ENCODE measurements at regions not wholly inside any gene's neighbourhood (a gene's known extent, or its start where the extent isn't known, plus 50 kb on each side); places are given as distances from the start of the nearest gene placed in this dataset.

DNA sequence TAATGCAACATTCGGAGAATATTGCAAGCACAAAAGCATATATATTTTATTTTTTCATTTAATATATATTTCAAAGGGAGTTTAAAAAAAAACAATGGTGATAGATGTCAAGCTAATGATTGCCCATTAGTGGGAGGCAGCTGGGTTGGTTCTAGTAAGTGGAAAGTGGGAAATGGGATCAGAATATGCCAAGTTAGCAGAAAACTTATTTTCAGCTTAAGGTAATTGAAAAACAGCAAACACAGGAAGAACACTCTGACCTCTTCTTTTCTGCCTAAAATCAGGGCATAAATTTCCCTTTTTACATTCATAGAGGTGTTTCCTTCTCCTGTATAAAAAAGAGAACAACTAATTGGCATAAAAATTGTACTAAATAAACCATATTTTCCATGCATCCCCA is 535.3 kb upstream of the SYT4 start:
- TF ChIP-seq, protein P1, sequence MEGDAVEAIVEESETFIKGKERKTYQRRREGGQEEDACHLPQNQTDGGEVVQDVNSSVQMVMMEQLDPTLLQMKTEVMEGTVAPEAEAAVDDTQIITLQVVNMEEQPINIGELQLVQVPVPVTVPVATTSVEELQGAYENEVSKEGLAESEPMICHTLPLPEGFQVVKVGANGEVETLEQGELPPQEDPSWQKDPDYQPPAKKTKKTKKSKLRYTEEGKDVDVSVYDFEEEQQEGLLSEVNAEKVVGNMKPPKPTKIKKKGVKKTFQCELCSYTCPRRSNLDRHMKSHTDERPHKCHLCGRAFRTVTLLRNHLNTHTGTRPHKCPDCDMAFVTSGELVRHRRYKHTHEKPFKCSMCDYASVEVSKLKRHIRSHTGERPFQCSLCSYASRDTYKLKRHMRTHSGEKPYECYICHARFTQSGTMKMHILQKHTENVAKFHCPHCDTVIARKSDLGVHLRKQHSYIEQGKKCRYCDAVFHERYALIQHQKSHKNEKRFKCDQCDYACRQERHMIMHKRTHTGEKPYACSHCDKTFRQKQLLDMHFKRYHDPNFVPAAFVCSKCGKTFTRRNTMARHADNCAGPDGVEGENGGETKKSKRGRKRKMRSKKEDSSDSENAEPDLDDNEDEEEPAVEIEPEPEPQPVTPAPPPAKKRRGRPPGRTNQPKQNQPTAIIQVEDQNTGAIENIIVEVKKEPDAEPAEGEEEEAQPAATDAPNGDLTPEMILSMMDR (conservative IDR thresholded peaks at IDR 0.05): no peak
- no peak for TF ChIP-seq ZFX (IDR thresholded peaks at IDR 0.05)
- H3K27ac ChIP-seq: no peak overlapping the region

DNA sequence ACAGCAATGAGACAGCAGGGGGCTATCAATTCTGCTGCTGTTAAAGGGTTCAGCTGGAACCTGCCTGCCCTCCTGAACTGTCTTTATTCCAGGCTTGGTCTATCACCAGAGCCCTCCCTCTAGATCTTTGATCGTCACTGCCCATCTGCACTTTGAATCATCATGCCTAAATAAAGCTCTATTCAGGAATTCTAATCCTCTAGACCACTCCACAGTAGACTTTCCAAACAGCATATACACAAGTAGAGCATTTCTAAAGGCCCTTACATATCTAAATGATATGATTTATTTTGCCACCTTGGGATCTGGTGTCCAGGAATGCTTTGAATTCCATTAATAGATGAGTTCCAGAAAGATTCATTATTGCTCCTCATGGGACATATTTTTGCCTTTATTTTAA is 542.1 kb upstream of the SYT4 start:
- TF ChIP-seq, protein P1 (conservative IDR thresholded peaks at IDR 0.05): no peak
- no peak for TF ChIP-seq ZFX (IDR thresholded peaks at IDR 0.05)
- peak overlapping the region; percentile 61; the same call in 1 of the 2 replicates for H3K27ac ChIP-seq

DNA sequence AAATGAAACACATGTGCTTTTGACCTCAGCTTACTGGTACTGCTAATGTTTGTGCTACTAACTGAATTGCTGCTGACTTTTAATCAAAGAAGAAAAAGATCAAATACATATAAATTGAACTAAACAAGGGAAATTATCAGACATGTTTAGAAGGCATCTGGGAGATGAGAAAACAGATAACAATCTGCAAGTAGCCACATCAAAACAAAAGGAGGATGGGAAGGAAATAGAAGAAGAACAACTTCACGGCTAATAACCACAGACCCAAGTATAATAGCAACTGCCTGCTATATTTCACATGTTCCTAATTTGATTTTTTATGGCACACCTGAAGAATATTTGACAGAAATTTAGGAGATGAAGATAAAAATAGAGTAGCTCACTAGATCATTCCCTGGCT is 542.6 kb upstream of the SYT4 start:
- TF ChIP-seq, protein P1 (conservative IDR thresholded peaks at IDR 0.05): no peak
- no peak for TF ChIP-seq ZFX (IDR thresholded peaks at IDR 0.05)
- no peak overlapping the region for H3K27ac ChIP-seq

DNA sequence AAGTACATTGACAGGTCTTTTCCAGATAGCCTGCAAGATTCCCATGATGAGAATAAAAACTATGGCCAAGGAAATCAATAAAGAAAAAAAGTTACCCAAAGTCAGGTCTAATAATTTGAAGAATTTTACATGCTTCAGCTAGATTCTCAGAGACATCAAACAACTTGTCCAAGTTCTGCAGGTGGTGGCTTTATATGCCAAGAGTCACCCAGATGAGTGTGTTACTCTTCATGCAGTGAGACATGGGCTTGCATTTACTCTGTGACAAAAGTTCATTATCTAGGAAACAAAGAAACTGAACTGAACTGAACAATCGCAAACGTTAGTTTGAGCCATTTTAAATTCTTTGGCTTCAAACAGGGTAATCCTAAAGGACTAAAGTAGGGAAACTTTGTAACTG is 548.5 kb upstream of the SYT4 start:
- no peak overlapping the region for H3K27ac ChIP-seq
- TF ChIP-seq ZFX (IDR thresholded peaks at IDR 0.05): no peak
- TF ChIP-seq, protein P1 (conservative IDR thresholded peaks at IDR 0.05): no peak

DNA sequence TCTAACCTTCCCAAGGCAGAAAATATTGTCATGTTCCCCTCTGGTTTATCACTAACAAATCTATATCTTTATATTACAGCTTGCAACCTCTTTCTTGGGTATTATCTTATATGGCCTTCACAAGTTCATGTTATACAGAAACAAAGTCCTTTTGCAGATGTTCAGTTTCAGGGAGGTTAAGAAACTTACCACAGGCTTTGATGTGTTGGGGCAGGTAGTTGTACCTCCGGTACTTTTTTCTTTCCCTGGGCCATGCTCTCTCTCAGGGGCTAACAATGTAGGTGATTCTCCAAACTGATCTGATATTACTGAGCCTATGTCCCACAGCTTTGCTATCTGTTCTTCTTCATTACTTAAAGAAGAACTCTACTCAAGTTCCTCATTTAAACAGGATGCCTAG is 548.9 kb upstream of the SYT4 start:
- TF ChIP-seq, protein P1 (conservative IDR thresholded peaks at IDR 0.05): no peak
- H3K27ac ChIP-seq: no peak overlapping the region

DNA sequence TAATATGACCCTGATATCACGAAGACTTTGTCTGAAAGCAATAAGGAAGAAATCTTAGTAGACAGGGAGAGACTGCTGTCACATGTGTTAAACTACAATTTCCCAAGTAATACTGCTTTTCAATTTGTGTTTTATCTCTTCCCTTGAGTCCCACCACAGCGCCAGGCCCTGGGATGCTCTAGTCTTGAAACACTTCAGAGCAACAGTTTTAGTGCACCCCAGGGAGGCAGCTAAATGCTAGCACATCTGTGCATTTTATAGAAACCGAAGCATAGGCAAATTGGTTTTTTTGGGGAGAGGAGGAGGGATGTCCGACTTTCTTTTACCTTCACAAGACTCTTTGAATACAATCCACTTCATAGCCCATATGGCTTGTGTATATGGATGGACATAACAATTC is 550.0 kb upstream of the SYT4 start:
- no peak overlapping the region for H3K27ac ChIP-seq
- TF ChIP-seq, protein P1 (conservative IDR thresholded peaks at IDR 0.05): no peak

DNA sequence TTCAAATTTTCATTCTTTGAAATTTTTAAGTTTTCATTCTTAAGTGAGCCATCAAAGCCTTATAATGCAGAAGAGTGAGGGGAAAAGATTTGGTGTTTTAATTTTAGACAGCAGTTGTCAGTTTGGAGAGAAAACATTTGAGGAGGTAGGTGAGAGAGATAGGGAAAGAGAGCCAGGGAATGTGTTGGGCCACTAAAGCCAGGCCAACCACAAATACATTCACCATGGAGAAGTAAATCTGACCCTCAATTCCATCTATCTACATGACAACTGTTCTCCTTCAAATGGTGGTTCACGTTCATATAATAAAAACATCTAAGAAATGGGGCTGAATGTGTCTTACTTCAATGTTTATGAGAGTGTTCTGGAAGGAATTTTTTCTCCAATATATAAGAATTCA is 553.0 kb upstream of the SYT4 start:
- TF ChIP-seq, protein P1 (conservative IDR thresholded peaks at IDR 0.05): no peak
- TF ChIP-seq ZFX (IDR thresholded peaks at IDR 0.05): no peak
- no peak overlapping the region for H3K27ac ChIP-seq
